Natural killer cell (primary cell): ENCODE measurements at regions not wholly inside any gene's neighbourhood (a gene's known extent, or its start where the extent isn't known, plus 50 kb on each side); places are given as distances from the start of the nearest gene placed in this dataset.

ENCODE experiments used
- ATAC-seq, 3 donors: fragments of 150-1000 bp in 2 of 3; fragments of 200-7000 bp in 1 of 3; cut with Tn5 transposase; 1 replicate in 1 of 3; 2 replicates in 2 of 3; pipeline ENCODE4 v1.10.0; 2021; ENCODE audit warnings: mild to moderate bottlenecking in 2 of 3, moderate library complexity in 2 of 3
- DNase-seq, 2 donors: peaks; one replicate each; pipeline versions ENCODE4 v3.0.0 to v3.0.0-alpha.2; 2013 to 2021; ENCODE audit warnings: mixed read lengths in 1 of 2
- H3K27ac ChIP-seq: one replicate; pipeline ENCODE4 v1.5.1; 2013; ENCODE audit warnings: mild to moderate bottlenecking, low read length
- H3K27me3 ChIP-seq: one replicate; pipeline ENCODE4 v1.6.1; 2013; ENCODE audit warnings: low read length; ENCODE audit not compliant: control insufficient read depth, insufficient read depth
- H3K36me3 ChIP-seq: one replicate; pipeline ENCODE4 v1.6.1; 2013; ENCODE audit warnings: low read length; ENCODE audit not compliant: control insufficient read depth, insufficient read depth
- H3K4me1 ChIP-seq: one replicate; pipeline ENCODE4 v1.6.1; 2013; ENCODE audit warnings: low read length; ENCODE audit not compliant: control insufficient read depth, insufficient read depth
- H3K4me3 ChIP-seq: one replicate; pipeline ENCODE4 v1.5.1; 2013; ENCODE audit warnings: low read length
- H3K9me3 ChIP-seq: one replicate; pipeline ENCODE4 v1.6.1; 2013; ENCODE audit warnings: low read length; ENCODE audit not compliant: control insufficient read depth, insufficient read depth
- H3K27ac Mint-ChIP-seq, 2 donors: one replicate each; pipeline ENCODE4 v1.8.0; 2022; ENCODE audit warnings: mild to moderate bottlenecking in 2 of 2, mixed read lengths in 2 of 2, moderate library complexity in 1 of 2
- H3K27me3 Mint-ChIP-seq, 2 donors: one replicate each; pipeline ENCODE4 v1.8.0; 2022; ENCODE audit warnings: low read depth in 2 of 2, mixed read lengths in 2 of 2
- H3K36me3 Mint-ChIP-seq: one replicate; pipeline ENCODE4 v1.8.0; 2022; ENCODE audit warnings: mixed read lengths
- H3K4me1 Mint-ChIP-seq, 2 donors: one replicate each; pipeline ENCODE4 v1.8.0; 2022; ENCODE audit warnings: mixed read lengths in 2 of 2
- H3K4me3 Mint-ChIP-seq: one replicate; pipeline ENCODE4 v1.8.0; 2022; ENCODE audit warnings: mild to moderate bottlenecking, moderate library complexity, mixed read lengths
- H3K9me3 Mint-ChIP-seq, 2 donors: one replicate each; pipeline ENCODE4 v1.8.0; 2022; ENCODE audit warnings: mixed read lengths in 2 of 2
- WGBS: methylation state at CpG from one replicate; pipeline ENCODE4 v1.1.7; 2013; ENCODE audit warnings: missing lambda C conversion rate; ENCODE audit not compliant: insufficient coverage; 5-methylcytosine and 5-hydroxymethylcytosine counted together
- intact Hi-C: fragments of 100-400 bp; cut with micrococcal nuclease; formaldehyde crosslinking; loops from one replicate; pipeline ENCODE4 v1.14.2; 2022
- TF ChIP-seq, protein P1 (sequence below): fragments of 200-600 bp; IDR thresholded peaks from one replicate; pipeline ENCODE4 v1.8.0; 2022; ENCODE audit warnings: antibody characterized with exemption

DNA sequence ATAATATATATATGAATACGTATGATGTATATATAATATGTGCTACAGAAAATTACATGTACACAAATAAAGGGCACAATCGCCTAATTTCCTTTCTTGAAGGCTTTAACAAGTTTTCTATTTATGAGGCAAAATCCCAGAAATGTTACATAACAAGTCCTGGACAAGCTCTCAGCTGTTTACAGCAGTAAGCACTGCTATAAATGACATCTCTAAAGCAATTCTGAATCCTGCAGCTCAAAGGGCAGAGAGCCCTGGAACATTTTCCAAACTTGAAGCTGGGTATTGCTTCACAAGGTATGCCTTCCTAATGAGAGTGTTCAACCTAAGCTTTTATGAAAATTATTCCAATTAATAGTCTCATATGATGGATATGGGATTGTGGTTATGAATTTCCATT lies 222.3 kb upstream of the GCFC2 start:
- no peaks in the 10 kb centered on the region for H3K4me1 ChIP-seq
- no peak overlapping the region for H3K27ac ChIP-seq
- Mint-ChIP-seq H3K4me3 (no peak overlapping the region), H3K9me3 (peaks cover 17 to 20% of the 10 kb centered on the region in 2 donors), H3K27me3 (no peaks in the 10 kb centered on the region), H3K27ac (no peak overlapping the region), H3K36me3 (peaks cover 15% of the 10 kb centered on the region), H3K4me1 (no peaks in the 10 kb centered on the region)
- H3K4me3 ChIP-seq: no peak overlapping the region
- intact Hi-C loops: no loop called here
- no peak for ATAC-seq
- DNase-seq: no peak
- H3K36me3 ChIP-seq: no peaks in the 10 kb centered on the region
- peaks cover 2% of the 10 kb centered on the region for H3K9me3 ChIP-seq
- TF ChIP-seq, protein P1, sequence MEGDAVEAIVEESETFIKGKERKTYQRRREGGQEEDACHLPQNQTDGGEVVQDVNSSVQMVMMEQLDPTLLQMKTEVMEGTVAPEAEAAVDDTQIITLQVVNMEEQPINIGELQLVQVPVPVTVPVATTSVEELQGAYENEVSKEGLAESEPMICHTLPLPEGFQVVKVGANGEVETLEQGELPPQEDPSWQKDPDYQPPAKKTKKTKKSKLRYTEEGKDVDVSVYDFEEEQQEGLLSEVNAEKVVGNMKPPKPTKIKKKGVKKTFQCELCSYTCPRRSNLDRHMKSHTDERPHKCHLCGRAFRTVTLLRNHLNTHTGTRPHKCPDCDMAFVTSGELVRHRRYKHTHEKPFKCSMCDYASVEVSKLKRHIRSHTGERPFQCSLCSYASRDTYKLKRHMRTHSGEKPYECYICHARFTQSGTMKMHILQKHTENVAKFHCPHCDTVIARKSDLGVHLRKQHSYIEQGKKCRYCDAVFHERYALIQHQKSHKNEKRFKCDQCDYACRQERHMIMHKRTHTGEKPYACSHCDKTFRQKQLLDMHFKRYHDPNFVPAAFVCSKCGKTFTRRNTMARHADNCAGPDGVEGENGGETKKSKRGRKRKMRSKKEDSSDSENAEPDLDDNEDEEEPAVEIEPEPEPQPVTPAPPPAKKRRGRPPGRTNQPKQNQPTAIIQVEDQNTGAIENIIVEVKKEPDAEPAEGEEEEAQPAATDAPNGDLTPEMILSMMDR: no peak
- H3K27me3 ChIP-seq: no peaks in the 10 kb centered on the region
- WGBS: 38% methylated on average over 1 of the region's 2 CpGs

DNA sequence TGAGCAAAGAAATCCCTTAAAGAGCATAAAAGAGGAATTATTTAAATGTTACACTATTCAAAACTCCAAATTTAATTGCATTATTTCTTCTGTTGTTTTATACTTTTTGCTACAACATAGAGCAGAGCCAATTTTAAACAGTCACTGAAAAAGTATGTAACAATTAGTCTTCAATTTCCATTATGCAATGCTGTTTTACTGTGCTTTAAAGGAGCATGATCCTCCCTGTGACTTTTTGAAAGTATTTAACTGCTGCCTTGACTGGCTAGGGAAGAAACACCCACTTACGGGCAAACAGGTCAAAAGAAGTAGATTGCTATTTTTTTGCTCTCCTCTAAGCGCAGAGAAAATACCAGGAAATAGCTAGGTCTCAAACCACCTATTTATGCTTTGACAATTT lies 217.4 kb upstream of the GCFC2 start:
- H3K9me3 Mint-ChIP-seq: peaks cover 5% of the 10 kb centered on the region in 2 donors
- 100% methylated on average over 2 of the region's 2 CpGs for WGBS
- Histone ChIP-seq H3K27me3 (no peaks in the 10 kb centered on the region), H3K36me3 (no peaks in the 10 kb centered on the region), H3K27ac (no peak overlapping the region), H3K9me3 (peaks cover 2% of the 10 kb centered on the region), H3K4me3 (no peak overlapping the region), H3K4me1 (no peaks in the 10 kb centered on the region)
- H3K4me3 Mint-ChIP-seq: no peak overlapping the region
- no peaks in the 10 kb centered on the region for H3K27me3 Mint-ChIP-seq
- H3K36me3 Mint-ChIP-seq: no peaks in the 10 kb centered on the region
- no peaks in the 10 kb centered on the region for H3K4me1 Mint-ChIP-seq
- intact Hi-C loops: no loop called here
- TF ChIP-seq, protein P1: no peak
- DNase-seq (no peak), ATAC-seq (no peak)
- no peak overlapping the region for H3K27ac Mint-ChIP-seq

DNA sequence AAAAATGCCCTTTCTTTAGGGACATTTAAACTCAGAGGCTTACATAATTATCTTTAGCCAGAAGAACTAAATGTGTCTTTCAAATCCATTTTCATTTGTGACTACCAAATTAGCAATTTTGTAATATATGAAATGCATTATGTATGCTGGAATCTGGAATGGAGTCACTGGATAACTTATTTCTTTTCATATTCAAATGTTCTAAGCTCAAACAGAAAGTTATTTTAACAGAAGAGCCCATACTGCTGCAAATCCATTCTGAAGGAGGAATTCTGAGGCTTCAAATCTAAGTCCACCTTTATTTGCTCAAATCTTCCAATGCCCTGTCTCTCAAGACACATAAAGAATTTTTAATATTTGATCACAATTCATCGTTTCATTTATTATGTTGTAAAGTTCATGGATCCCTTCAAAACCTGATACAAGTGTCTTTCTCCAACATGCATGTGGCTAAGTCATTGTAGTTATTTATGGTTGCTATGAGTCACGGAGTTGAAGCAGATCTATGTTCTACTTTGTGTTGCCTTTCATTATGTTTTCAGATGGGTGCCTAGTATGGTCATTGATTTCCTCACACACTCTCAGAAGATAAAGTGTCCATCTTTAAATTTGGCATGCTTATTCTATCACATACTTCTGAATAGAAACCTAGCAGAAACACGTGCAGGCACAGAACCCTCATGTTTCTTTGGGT lies 214.8 kb upstream of the GCFC2 start:
- Histone ChIP-seq H3K27me3 (no peaks in the 10 kb centered on the region), H3K4me1 (no peaks in the 10 kb centered on the region), H3K9me3 (peaks cover 2% of the 10 kb centered on the region), H3K4me3 (no peak overlapping the region), H3K27ac (no peak overlapping the region), H3K36me3 (no peaks in the 10 kb centered on the region)
- TF ChIP-seq, protein P1: no peak
- no CpG with 5 or more reads among the region's 3 CpGs for WGBS
- DNase-seq: no peak
- Mint-ChIP-seq H3K27ac (no peak overlapping the region), H3K4me1 (no peaks in the 10 kb centered on the region), H3K27me3 (no peaks in the 10 kb centered on the region), H3K36me3 (no peaks in the 10 kb centered on the region), H3K9me3 (peaks cover 6 to 8% of the 10 kb centered on the region in 2 donors), H3K4me3 (no peak overlapping the region)
- intact Hi-C loops: no loop called here
- no peak for ATAC-seq

DNA sequence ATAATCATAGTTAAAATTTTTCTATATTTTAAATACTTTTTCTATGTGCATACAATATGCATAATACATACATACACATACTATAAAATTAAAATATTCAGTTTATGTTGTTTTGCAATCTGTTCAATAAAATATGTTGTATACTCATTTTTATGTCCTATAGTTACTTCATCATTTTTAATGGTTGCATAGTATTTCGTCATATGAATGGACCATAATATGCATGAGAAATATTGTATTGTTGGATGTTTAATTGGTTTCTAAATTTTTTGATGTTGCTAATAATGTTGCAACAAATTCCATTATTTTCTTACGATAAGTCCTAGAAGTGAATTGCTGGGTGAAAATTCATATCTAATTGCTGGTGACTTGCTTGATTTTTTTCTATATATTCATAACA lies 211.5 kb upstream of the GCFC2 start:
- no peak overlapping the region for H3K4me3 ChIP-seq
- Mint-ChIP-seq H3K36me3 (no peaks in the 10 kb centered on the region), H3K27ac (no peak overlapping the region), H3K4me3 (no peak overlapping the region), H3K9me3 (peaks cover 11 to 13% of the 10 kb centered on the region in 2 donors), H3K4me1 (no peaks in the 10 kb centered on the region), H3K27me3 (no peaks in the 10 kb centered on the region)
- no peak for DNase-seq
- H3K9me3 ChIP-seq: no peaks in the 10 kb centered on the region
- intact Hi-C loops: no loop called here
- WGBS: no CpG with 5 or more reads among the region's 2 CpGs
- no peaks in the 10 kb centered on the region for H3K27me3 ChIP-seq
- H3K4me1 ChIP-seq: no peaks in the 10 kb centered on the region
- no peak overlapping the region for H3K27ac ChIP-seq
- ATAC-seq: no peak
- TF ChIP-seq, protein P1: no peak
- no peaks in the 10 kb centered on the region for H3K36me3 ChIP-seq
